Neural progenitor cell (in vitro differentiated cells): ENCODE measurements at regions not wholly inside any gene's neighbourhood (a gene's known extent, or its start where the extent isn't known, plus 50 kb on each side); places are given as distances from the start of the nearest gene placed in this dataset.

Source experiments
- CTCF ChIP-seq: fragments of 200-600 bp; sonication (generic); IDR thresholded peaks from 2 replicates; pipeline ENCODE4 v1.5.1; 2017; ENCODE audit warnings: antibody characterized with exemption, mild to moderate bottlenecking
- EZH2 ChIP-seq: fragments of 200-600 bp; sonication (generic); IDR thresholded peaks from 2 replicates; pipeline ENCODE4 v1.6.1; 2017; ENCODE audit warnings: antibody characterized with exemption, mild to moderate bottlenecking, moderate library complexity

DNA sequence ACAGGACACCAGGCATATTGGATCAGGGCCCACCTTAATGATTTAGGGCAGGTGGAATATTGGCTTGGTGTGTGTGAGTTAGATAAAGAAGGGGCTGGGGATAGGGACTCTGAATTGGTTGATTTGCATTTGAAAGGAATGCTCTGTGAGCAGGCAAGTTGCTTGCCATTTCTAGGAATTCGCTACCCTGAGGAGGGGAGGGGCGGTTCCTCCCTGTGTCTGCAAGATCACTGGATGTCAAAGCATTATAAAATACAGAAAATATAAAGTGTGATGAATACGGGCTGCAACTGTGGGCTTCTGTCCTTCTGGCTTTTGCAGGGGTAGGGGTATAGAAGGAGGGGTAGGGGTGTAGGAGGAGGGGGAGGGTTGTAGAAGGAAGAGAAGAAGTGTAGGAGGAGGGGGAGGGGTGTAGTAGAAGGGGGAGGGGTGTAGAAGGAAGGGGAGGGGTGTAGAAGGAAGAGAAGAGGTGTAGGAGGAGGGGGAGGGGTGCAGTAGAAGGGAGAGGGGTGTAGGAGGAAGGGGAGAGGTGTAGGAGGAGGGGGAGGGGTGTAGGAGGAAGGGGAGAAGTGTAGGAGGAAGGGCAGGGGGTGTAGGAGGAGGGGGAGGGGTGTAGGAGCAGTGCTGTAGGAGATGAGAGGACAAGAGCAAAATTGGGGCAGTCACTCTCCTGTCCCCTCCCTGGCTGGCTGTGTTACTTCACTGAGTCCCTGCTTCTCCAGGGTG is 238.0 kb upstream of the COPS8 start:
- TF ChIP-seq CTCF (no peak), EZH2 (no peak)
